RPMI7951 (cell line): ENCODE measurements at regions not wholly inside any gene's neighbourhood (a gene's known extent, or its start where the extent isn't known, plus 50 kb on each side); places are given as distances from the start of the nearest gene placed in this dataset.
"Not testable (repeated sequence)": the region's sequence is repeated elsewhere in the genome, so short reads cannot be mapped to it uniquely, and the experiment has no call there.

ENCODE experiments used
- DNase-seq: peaks from one replicate; pipeline ENCODE4 v3.0.0-alpha.2; 2012; ENCODE audit warnings: low read depth

DNA sequence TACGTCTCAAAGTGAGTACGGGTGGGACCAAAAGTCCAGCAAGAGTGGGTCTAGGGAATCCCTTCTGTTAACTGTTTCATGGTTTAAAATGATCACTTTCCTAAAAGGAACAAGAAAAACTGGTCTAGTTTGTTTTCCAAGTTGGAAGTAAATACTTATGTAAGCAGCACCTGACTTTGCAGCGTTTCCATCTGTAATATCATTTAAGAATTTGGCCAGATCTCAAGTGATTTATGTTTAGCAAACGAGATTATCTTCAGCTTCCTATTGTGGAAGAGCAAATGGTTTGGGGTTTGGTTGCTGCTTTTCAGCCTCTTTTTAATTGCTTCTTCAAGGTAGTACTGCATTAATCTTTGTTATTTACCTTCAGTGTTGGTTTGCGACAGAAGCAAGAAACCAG lies 50.4 kb downstream of the FHIP1A start:
- DNase-seq, result no peak

DNA sequence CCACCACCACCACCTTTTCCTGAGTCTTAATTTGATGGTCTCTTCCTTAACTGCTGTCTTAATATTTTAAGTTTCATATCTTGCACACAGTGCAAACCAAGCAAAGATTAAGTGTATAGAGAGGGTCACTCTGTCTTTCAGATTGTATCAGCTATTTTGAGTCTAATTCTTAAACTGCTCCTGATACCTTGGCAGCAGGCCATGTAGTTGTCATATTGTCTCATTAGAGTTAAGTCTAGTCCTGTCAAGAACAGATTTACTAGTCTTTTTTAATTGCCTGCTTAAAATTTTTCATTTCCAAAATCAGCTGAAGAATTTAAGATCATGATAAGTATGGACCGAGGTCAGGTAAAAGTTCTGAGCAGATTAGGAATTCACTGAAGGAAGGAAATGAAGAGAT lies 51.5 kb downstream of the FHIP1A start:
- no peak for DNase-seq

DNA sequence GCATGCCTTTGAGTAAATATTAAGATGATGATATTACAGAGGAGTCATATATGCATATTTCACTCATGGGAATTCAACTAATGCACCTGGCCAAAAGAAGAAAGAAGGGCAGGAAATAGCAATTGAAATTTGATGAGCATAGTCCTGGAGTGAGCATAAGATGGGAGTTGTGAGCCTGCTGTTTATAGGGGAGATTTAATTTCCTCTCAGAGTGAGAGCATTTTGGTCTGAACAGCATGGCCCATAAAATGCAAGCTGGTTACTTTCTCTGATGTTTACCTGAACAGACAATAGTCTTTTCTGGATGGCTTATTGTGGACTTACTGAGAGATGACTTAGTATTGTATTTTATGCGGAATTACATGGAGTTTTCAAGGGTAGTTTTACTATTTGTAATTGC lies 53.6 kb downstream of the FHIP1A start:
- no peak for DNase-seq

DNA sequence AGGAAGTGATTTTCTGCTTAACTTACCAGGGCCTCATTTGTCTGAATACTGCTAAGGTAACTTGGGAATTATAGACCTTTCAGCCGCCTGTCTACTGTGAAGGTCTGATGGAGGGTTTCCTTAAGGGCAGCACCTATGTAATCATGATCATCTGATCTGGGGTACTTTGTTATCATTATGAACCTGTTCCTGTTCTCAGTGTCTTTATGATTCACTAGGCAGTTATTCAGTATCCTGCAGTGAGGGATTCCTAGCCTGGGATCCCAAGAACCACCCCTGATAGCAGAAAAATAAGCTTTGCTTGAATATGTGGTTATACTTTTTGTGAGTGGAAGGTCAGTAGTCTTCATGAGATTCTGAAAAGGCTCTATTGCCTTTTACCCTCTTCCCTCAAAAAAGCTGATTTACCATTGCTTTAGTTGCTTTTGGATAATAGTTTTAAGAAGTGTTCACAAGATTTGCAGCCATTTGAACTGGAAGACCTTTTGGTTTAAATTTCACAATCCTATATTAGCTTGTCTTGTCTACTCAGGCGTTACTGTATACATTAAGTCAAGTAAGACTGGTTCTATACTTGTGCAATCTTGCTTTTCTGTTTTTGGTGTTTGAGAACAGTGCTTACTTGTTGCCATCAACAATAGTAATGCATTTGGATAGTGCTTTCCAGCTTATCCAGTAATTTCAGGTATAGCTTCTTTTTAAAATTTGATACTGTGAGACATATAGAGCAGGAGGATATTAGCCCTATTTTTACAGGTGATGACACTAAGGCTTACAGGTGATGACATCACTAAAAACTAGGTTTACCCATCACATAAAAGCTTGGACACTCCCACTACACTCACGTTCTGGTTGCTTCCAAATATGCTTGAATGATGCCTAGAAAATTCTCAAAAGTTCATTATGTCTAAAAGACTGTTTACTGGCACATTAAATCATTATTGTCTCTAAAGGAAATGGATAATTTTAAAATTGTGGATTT lies 60.0 kb downstream of the FHIP1A start:
- no peak for DNase-seq

DNA sequence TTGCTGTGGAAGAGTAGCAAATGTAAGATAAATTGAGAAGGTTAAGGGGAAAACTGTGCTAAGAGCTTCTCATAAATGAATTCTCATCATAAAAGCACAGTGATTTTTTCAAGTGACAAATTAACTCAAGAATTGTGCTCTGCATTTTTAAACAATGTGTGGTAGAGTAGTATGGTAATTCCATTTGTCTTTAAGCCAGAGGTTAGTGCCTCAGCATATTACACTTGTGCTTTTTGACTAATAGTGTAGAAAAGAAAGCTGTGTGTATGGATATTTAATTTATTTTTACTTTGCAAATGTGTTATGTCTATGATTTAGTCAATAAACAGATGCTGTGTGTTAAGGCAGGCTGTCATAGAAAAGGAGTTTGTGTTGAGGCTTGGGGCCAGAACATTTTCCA lies 61.0 kb downstream of the FHIP1A start:
- no peak for DNase-seq

DNA sequence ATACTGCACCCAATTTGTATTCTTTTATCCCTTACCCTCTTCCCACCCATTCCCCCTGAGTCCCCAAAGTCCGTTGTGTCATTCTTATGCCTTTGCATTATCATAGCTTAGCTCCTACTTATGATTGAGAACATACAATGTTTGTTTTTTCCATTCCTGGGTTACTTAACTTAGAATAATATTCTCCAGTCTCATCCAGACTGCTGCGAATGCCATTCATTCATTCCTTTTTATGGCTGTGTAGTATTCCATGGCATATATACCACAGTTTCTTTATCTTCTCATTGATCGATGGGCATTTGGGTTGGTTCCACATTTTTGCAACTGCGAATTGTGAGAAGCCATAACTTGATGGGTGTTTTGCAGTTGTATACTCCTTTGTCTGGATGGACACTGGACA lies 62.8 kb downstream of the FHIP1A start:
- no peak for DNase-seq

DNA sequence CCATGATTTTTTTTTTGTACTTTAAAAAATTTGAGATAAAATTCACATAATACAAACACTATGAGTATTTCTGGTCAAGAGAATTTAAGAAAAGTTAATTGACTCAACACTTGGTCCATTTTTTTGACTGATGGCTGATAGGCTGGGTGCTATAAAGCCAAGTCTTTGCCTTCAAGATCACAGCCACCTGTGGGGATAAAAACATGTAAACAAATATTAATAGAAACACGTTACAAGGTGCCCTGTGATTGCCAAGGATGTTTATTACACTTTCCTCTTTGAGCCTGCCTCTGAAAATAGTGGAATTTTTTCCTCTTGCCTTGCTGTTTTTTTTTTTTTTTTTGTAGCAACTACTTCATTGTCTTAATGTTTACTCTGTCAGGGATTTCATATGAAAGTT lies 63.3 kb downstream of the FHIP1A start:
- DNase-seq, result no peak

DNA sequence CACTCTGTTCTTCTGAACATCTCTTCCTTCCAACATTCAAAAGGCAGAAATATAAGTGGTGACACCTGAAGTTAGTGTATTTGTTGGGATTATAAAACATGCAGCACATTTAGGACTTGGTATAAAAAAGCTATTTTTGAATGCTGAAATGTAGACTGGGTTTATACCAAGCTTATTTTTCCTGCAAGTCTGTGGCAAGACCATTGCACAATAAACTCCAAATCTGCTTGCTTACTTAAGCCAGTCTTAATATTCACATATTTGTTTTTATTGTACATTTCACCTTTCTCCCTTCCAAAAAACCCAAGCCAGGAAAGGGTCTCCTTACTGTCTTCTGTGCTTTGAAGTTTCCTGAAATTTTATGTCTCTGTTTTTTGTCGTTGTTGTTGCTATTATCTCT lies 63.7 kb downstream of the FHIP1A start:
- no peak for DNase-seq

DNA sequence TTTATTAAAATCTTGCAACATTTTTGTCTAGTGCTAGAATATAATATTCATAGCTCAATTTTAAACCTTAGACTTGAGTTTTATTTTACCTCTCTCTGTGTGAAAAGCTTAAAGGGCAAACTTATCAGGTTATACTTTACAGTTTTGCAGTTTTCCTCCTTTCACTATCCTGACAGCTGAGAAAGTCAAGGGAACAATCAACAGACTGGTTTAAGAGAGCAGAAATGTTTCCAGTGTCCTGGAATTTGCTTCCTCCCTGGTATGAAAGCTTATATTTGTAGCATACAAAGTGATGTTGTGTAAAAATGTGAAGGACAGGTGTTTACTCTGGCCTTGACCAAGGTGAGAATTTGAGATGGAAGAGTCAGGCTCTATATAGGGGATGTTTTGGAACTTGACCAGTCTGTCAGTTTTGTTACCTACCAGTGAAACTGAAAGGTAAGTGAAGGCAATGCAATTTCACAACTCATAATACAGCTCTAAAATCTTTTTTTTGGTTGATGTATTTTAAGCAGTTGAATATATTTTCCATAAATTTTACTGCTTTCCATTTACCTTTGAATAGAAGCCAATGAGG lies 64.6 kb downstream of the FHIP1A start:
- no peak for DNase-seq

DNA sequence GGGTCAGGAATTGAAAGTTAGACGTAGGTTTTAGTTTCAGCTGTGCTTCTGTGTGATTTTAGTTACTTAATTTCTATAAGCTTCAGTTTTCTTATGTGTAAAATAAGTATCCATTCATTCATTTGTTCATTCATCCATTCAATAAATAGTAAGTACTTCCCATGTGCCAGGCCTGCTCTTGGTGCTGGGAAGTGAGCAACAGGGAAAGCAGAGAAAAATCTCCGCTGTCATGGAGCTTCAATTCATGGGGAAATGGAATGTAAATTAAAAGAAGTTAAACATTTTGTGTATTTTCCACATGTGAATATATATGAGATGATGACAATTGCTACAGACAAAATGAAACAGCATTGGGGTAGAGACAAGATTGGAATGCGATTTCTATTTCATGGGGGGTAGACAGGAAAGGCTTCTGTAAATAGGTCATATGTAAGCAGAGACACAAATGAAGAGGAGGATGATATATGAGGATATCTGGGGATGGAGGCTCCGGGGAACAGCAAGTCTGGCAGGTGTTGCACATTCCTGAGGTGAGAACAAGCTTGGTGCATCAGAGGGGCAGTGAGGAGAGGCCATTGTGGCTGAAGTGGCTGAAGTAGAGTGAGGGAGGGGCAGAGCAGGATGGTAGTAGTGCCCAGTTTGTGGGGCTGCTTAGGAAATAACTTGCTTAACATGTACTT lies 66.2 kb downstream of the FHIP1A start:
- no peak for DNase-seq

DNA sequence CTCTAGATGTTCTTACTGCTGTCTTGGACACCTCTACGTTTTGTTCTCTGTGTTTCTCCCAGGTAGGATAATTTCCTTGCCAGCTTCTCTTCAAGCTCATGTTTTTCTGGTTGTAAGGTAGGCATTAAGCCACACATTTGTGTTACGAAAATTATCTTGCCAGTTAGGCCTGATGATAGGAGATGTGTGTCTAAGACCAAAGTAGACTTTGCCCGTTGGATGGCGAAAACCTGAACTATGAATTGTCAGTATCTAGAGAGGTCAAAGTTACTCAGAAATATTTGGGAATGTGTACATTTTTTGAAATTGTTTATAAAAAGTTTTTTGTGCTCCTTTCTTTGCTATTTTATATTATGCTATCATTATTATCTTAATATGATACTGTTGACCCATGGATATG lies 72.8 kb downstream of the FHIP1A start:
- no peak for DNase-seq

DNA sequence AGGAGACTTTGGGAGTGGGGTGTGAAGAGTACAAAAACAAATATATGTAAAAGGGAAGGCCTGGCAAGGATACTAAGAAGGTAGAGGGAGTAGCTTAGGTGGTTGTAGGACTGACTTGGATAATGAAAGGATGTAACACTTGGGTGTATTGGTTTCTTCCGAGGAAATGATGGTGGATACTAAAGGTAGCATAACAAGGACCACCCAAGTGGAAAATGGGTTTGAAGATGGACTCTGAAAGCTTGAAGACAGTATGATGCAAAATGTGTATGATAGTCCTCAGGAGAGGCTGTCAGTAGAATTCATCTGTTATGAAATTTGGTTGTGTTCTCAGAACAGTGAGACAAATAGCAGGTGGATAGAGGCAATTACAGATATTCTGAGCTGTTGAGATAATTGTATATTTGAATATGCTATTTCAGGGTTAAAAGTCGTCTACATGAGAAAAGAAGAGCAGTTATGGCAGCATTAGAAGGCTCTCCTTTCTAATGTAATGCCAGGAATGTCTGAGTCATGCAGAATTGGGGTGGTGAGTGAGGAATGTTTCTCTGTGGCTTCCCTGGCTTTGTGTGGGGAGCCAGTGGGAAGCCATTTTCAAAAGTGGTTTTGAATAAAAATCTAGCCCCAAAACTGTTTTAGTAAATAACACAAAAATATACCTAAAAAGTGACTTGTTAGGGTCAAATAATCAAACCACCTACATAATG lies 75.6 kb downstream of the FHIP1A start:
- DNase-seq, result peak; percentile 85

DNA sequence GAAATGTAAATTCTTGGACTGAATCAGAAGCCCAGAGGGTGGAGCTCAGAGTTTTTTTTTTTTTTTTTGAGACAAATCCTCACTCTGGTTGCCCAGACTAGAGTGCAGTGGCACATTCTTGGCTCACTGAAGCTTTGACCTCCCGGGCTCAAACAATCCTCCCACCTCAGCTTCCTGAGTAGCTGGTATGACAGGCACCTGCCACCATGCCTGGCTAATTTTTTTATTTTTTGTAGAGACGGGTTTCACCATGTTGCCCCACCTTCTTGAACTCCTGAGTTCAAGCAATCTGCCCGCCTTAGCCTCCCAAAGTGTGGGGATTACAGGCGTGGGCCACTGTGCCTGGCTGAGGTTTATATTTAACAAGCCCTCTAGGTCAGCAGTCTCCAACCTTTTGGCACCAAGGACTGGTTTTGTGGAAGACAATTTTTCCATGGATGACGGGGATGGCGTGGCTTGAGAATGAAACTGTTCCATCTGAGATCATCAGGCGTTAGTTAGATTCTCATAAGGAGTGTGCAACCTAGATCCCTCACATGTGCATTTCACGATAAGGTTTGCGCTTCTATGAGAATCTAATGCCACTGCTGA lies 76.7 kb downstream of the FHIP1A start:
- DNase-seq, result peak; percentile 37

DNA sequence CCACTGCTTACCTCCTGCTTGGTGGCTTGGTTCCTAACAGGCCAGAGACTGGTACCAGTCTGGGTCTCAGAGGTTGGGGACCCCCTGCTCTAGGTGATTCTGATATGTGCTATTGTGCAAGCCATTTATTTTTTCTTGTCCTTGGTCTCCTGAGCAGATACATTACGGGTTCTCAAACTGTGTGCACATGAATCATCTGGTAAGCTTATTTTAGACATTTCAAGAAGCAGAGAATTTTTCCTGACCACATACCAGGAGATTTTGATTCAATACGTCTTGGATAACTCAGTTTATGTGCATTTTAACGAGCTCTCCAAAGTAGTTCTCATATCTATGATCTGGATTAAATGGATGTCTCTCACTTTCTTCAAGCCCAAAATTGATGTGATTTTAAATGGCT lies 77.2 kb downstream of the FHIP1A start:
- DNase-seq, result peak; percentile 33

DNA sequence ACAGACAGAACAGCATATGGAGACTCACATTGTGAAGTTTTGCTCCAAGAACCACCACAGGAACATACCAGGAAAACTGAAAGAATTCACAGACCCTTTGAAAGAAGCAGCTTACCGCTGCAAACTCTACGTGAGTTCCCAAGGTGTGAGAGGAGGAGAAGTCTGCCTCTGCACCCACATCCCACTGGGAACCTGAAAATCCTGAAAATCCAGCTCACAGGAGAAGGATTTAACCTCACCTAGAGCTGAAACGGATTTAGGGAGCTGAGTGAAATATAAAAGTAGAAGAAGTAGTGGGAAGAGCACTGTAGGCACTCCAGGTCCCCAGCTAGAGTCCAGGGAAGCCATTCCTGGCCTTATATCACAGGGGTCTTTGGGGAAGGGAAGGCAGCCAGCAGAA lies 80.0 kb downstream of the FHIP1A start:
- no peak for DNase-seq

DNA sequence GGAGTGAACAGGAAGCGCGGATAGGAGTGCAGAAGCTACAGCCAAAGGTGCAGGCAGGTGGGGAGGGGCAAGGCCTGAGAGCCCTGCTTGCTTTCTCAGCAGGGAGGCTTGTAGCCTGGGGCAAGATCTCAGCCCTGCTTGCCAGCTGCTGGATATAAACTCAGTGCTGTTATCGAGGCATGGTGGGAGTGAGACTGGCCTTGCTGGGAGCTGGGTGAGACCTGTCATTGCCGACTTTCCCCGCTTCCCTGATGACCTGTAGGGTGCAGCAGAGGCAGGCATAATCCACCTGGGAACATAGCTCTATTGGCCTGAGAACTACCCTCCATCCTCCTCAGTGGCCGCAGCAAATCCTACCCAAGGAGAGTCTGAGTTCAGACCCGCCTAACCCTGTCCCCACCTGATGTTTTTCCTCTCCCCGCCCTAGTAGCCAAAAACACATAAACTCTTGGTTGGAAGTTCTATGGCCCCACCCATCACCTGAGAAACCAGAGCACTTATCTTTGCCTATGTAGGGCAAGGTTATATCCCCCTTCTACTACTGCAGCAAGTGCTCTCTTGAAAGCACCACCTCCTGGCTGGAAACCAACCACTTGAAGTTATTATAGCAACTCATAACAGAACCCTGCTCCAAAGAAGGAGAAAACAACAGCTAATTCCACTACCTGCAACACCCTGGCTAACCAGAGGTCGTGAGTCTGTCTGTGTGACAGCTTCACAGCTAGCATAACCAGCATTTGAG lies 80.7 kb downstream of the FHIP1A start:
- no peak for DNase-seq

DNA sequence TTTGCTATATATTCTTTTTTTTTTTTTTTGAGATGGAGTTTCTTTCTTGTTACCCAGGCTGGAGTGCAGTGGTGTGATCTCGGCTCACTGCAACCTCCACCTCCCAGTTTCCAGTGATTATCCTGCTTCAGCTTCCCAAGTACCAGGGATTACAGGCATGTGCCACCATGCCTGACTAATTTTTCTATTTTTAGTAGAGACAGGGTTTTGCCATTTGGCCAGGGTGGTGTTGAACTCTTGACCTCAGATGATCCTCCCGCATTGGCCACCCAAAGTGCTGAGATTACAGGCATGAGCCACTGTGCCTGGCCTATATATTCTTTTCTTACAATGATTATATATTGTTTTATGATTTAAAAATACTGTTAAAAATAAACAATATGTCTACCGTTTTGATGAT lies 86.6 kb downstream of the FHIP1A start:
- peak; percentile 20 for DNase-seq

DNA sequence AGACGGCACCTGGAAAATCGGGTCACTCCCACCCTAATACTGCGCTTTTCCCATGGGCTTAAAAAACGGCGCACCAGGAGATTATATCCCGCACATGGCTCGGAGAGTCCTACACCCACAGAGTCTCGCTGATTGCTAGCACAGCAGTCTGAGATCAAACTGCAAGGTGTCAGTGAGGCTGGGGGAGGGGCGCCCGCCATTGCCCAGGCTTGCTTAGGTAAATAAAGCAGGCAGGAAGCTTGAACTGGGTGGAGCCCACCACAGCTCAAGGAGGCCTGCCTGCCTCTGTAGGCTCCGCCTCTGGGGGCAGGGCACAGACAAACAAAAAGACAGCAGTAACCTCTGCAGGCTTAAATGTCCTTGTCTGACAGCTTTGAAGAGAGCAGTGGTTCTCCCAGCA lies 102.6 kb downstream of the FHIP1A start:
- not testable (repeated sequence) for DNase-seq

DNA sequence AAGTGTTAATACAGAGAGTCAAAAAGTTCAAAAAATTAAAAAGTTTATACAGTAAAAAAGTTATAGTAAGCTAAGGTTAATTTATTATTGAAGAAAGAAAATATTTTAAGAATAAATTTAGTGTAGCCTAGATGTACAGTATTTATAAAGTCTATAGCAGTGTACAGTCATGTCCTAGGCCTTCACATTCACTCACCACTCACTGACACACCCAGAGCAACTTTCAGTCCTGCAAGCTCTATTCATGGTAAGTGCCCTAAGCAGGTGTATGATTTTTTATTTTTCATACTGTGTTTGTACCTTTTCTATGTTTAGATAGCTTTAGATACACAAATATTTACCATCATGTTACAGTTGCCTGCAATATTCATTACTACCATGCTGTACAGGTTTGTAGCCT lies 108.9 kb downstream of the FHIP1A start:
- no peak for DNase-seq

DNA sequence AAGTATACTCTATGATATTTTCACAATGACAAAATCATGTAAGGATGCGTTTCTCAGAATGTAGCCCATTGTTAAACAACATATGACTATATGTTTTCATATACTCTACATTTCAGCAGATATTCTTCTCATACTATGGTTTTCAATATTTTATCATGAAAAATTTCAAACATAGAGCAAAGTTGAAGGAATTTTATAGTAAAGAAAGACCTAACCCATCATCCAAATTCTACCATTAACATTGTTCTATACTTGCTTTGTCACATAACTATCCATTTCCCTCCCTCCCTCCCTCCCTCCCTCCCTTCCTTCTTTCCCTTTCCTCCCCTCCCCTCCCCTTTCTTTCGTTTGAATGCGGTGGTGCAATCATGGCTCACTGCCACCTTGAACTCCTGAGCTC lies 109.4 kb downstream of the FHIP1A start:
- no peak for DNase-seq
